Mesendoderm (in vitro differentiated cells): ENCODE measurements at regions not wholly inside any gene's neighbourhood (a gene's known extent, or its start where the extent isn't known, plus 50 kb on each side); places are given as distances from the start of the nearest gene placed in this dataset.
A peak's percentile ranks its signal among the peaks of the same experiment; 100 is the strongest.

Source experiments
- DNase-seq: peaks from one replicate; pipeline ENCODE4 v3.0.0; 2013
- H2AK5ac ChIP-seq: 2 replicates; pipeline ENCODE4 v1.6.1; 2013; ENCODE audit warnings: low read length, inconsistent platforms
- H2BK120ac ChIP-seq: 2 replicates; pipeline ENCODE4 v1.6.1; 2013; ENCODE audit warnings: low read depth, mild to moderate bottlenecking, low read length, moderate library complexity, mixed read lengths
- H2BK15ac ChIP-seq: replicated peaks from 2 replicates; pipeline ENCODE4 v1.6.1; 2013; ENCODE audit warnings: low read depth, mild to moderate bottlenecking, moderate library complexity
- H2BK5ac ChIP-seq: 2 replicates; pipeline ENCODE4 v1.6.1; 2013; ENCODE audit warnings: low read length, inconsistent platforms
- H3K18ac ChIP-seq: 2 replicates; pipeline ENCODE4 v1.6.1; 2013; ENCODE audit warnings: mild to moderate bottlenecking, low read length, mixed read lengths
- H3K23ac ChIP-seq: one replicate; pipeline ENCODE4 v1.6.1; 2013; ENCODE audit warnings: low read length
- H3K27ac ChIP-seq: 2 replicates; pipeline ENCODE4 v1.5.1; 2013; ENCODE audit warnings: low read depth, mild to moderate bottlenecking, inconsistent platforms, low read length, moderate library complexity
- H3K27me3 ChIP-seq: 2 replicates; pipeline ENCODE4 v1.6.1; 2013; ENCODE audit warnings: low read length, control low read depth, mild to moderate bottlenecking, inconsistent platforms; ENCODE audit not compliant: insufficient read depth, poor library complexity
- H3K36me3 ChIP-seq: 2 replicates; pipeline ENCODE4 v1.6.1; 2013; ENCODE audit warnings: low read length, inconsistent platforms; ENCODE audit not compliant: control insufficient read depth, insufficient read depth
- H3K4ac ChIP-seq: one replicate; pipeline ENCODE4 v1.6.1; 2013; ENCODE audit warnings: low read depth, mild to moderate bottlenecking, low read length, moderate library complexity
- H3K4me1 ChIP-seq: 2 replicates; pipeline ENCODE4 v1.6.1; 2013; ENCODE audit warnings: low read depth, low read length, inconsistent platforms; ENCODE audit not compliant: control insufficient read depth
- H3K4me2 ChIP-seq: 2 replicates; pipeline ENCODE4 v1.6.1; 2013; ENCODE audit warnings: low read length
- H3K4me3 ChIP-seq: 2 replicates; pipeline ENCODE4 v1.5.1; 2013; ENCODE audit warnings: mild to moderate bottlenecking, low read length
- H3K56ac ChIP-seq: one replicate; pipeline ENCODE4 v1.6.1; 2013; ENCODE audit warnings: low read length
- H3K79me1 ChIP-seq: 2 replicates; pipeline ENCODE4 v1.6.1; 2013; ENCODE audit warnings: low read length, inconsistent platforms
- H3K79me2 ChIP-seq: 2 replicates; pipeline ENCODE4 v1.6.1; 2013; ENCODE audit warnings: mild to moderate bottlenecking, low read length; ENCODE audit not compliant: control insufficient read depth, insufficient read depth
- H3K9ac ChIP-seq: 2 replicates; pipeline ENCODE4 v1.6.1; 2013; ENCODE audit warnings: low read length, inconsistent platforms
- H4K5ac ChIP-seq: one replicate; pipeline ENCODE4 v1.6.1; 2013; ENCODE audit warnings: low read length
- H4K8ac ChIP-seq: one replicate; pipeline ENCODE4 v1.6.1; 2013; ENCODE audit warnings: low read depth, mild to moderate bottlenecking, control low read depth, low read length, moderate library complexity
- WGBS: extraction: QIAGEN DNeasy Blood & Tissue Kit; methylation state at CpG from one replicate; pipeline ENCODE4 v1.1.7; 2013; ENCODE audit warnings: low lambda C conversion rate, missing lambda C conversion rate; ENCODE audit not compliant: insufficient coverage; ENCODE audit errors: extremely low coverage; 5-methylcytosine and 5-hydroxymethylcytosine counted together

DNA sequence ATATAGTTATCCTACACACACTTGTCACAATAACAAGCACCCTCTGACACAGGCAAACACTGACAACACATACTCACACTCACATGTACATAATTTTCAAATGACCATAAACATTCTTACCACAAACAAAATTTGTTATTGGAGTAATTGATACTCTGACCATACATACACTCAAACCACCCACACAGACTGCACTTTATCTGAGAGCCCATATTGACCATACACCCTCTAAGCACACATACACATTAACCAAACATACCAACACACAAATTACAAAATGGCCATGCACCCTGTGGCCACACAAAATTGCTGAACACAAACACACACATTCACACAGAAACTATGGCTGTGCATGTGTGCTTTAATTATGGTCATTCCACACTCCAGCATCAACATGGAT, 79.1 kb upstream of the FAM120A start:
- H3K4me3 ChIP-seq, result no peak overlapping the region
- H2AK5ac ChIP-seq, result no peak overlapping the region
- no peak overlapping the region for H2BK15ac ChIP-seq
- no peak for DNase-seq
- H3K79me2 ChIP-seq, result no peaks in the 10 kb centered on the region
- H3K9ac ChIP-seq, result no peak overlapping the region
- H3K27ac ChIP-seq, result no peak overlapping the region
- H3K56ac ChIP-seq, result no peak overlapping the region
- H3K4ac ChIP-seq, result no peak overlapping the region
- no peak overlapping the region for H3K18ac ChIP-seq
- no peaks in the 10 kb centered on the region for H3K36me3 ChIP-seq
- no peak overlapping the region for H2BK5ac ChIP-seq
- no peak overlapping the region for H2BK120ac ChIP-seq
- no peak overlapping the region for H3K4me2 ChIP-seq
- no peaks in the 10 kb centered on the region for H3K27me3 ChIP-seq
- H3K4me1 ChIP-seq, result peaks cover 2% of the 10 kb centered on the region
- no peaks in the 10 kb centered on the region for H3K79me1 ChIP-seq
- H4K8ac ChIP-seq, result no peak overlapping the region
- H3K23ac ChIP-seq, result no peak overlapping the region
- H4K5ac ChIP-seq, result no peak overlapping the region

DNA sequence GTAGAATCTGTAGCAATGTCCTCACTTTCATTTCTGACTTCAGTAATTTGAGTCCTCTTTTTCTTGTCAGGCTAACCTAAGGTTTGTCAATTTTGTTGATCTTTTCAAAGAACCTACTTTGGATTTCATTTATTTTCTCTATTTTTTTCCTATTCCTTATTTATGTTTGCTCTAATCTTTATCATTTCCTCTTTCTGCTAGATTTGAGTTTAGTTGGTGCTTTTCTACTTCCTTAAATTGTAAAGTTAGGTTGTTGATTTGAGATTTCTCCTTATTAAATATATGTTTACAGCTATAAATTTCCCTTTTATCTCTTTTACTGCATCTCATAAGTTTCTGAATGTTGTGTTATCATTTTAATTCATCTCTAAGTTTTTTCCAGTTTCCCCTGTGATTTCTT, 75.1 kb upstream of the FAM120A start:
- Histone ChIP-seq H3K4me2 (no peak overlapping the region), H2AK5ac (no peak overlapping the region), H2BK15ac (no peak overlapping the region), H3K4ac (no peak overlapping the region), H3K18ac (no peak overlapping the region), H3K79me2 (no peaks in the 10 kb centered on the region), H3K36me3 (no peaks in the 10 kb centered on the region), H2BK5ac (no peak overlapping the region), H3K4me3 (no peak overlapping the region), H2BK120ac (no peak overlapping the region), H3K4me1 (no peaks in the 10 kb centered on the region), H3K23ac (no peak overlapping the region), H3K56ac (no peak overlapping the region), H3K79me1 (no peaks in the 10 kb centered on the region), H3K27me3 (no peaks in the 10 kb centered on the region), H3K27ac (no peak overlapping the region), H3K9ac (no peak overlapping the region), H4K5ac (no peak overlapping the region), H4K8ac (no peak overlapping the region)
- DNase-seq, result no peak

DNA sequence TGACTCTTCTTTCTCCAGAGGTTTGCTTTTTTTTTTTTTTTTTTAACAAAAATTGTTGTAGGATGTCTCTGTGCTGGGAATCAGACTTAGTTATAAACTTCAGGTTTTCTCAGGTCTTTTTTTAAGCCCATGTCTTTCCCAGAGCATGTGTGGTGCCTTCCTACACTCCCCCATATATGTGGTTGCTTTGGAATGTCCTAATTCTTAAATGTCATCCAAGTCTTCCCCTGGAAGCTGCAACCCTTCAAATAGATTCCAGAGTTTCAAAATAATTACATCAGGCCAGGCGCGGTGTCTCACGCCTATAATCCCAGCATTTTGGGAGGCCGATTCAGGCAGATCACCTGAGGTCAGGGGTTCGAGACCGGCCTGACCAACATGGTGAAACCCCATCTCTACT, 73.2 kb upstream of the FAM120A start:
- no peak overlapping the region for H3K56ac ChIP-seq
- H2BK15ac ChIP-seq, result no peak overlapping the region
- H3K27me3 ChIP-seq, result no peaks in the 10 kb centered on the region
- no peak for DNase-seq
- no peaks in the 10 kb centered on the region for H3K79me2 ChIP-seq
- H3K79me1 ChIP-seq, result no peaks in the 10 kb centered on the region
- no peak overlapping the region for H3K27ac ChIP-seq
- H3K23ac ChIP-seq, result no peak overlapping the region
- no peak overlapping the region for H3K18ac ChIP-seq
- H3K36me3 ChIP-seq, result no peaks in the 10 kb centered on the region
- H4K5ac ChIP-seq, result no peak overlapping the region
- H4K8ac ChIP-seq, result no peak overlapping the region
- no peak overlapping the region for H2BK120ac ChIP-seq
- no peak overlapping the region for H3K4me2 ChIP-seq
- no peak overlapping the region for H3K4ac ChIP-seq
- no peak overlapping the region for H2BK5ac ChIP-seq
- no peak overlapping the region for H2AK5ac ChIP-seq
- no CpG with 5 or more reads among the region's 6 CpGs for WGBS
- H3K4me1 ChIP-seq, result no peaks in the 10 kb centered on the region
- H3K9ac ChIP-seq, result no peak overlapping the region
- H3K4me3 ChIP-seq, result no peak overlapping the region

DNA sequence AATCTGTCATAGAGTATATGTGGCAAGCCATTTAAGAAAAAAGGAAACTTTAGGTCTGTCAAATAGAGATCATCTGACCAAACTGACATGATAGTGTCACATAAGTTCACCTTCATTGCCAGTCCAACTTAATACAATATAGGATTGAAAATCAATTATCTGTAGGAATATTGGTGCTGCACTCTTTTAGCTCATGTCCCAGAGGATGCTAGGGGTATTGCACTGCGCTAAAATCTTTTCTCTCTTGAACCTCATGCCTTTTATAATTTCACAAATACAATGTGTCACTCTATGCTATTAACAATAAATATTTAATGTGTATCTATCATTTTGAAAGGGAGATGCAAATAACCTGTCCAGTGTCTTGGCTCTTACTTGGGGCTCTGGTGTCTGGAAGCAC, 72.4 kb upstream of the FAM120A start:
- no peak overlapping the region for H3K27ac ChIP-seq
- no peaks in the 10 kb centered on the region for H3K79me1 ChIP-seq
- H3K4ac ChIP-seq, result no peak overlapping the region
- H3K4me2 ChIP-seq, result no peak overlapping the region
- no peak overlapping the region for H3K23ac ChIP-seq
- no peak overlapping the region for H4K8ac ChIP-seq
- H2BK120ac ChIP-seq, result no peak overlapping the region
- no peaks in the 10 kb centered on the region for H3K36me3 ChIP-seq
- whole genome bisulfite sequencing, result no CpG with 5 or more reads among the region's 1 CpG
- no peak overlapping the region for H2AK5ac ChIP-seq
- H2BK5ac ChIP-seq, result no peak overlapping the region
- no peaks in the 10 kb centered on the region for H3K27me3 ChIP-seq
- H3K9ac ChIP-seq, result no peak overlapping the region
- H4K5ac ChIP-seq, result no peak overlapping the region
- H3K4me1 ChIP-seq, result no peaks in the 10 kb centered on the region
- H2BK15ac ChIP-seq, result no peak overlapping the region
- no peak for DNase-seq
- no peak overlapping the region for H3K18ac ChIP-seq
- H3K79me2 ChIP-seq, result no peaks in the 10 kb centered on the region
- no peak overlapping the region for H3K4me3 ChIP-seq
- no peak overlapping the region for H3K56ac ChIP-seq

DNA sequence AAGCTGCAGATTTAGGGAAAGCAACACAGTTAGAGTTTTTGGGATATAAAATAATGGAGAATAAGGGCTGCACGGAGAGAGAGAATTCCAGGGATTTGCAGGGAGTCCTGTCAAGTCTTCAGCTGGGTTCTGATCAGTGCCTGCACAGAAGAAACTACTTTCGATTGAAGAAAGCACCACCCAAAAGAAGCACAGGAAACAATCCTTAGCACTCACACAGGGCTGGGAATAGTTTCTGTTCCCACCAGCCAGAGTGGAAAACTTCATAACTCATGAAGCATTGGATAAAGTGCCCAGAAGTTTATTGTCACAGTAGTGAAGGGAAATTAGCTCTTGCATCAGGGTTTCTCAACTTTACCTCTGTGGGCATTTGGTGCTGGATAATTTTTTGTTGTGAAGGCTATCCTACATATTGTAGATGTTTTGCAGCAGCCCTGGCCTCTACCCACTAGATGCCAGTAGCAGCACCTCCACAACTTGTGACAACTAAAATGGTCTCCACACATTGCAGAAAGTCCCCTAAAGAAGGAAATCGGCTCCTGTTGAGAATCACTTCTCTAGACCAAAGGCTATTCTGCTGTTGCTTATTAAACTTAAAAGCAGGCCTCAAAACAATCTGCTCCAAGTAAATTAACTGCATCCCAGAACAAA, 71.0 kb upstream of the FAM120A start:
- Histone ChIP-seq H3K36me3 (no peaks in the 10 kb centered on the region), H3K4me3 (no peak overlapping the region), H3K23ac (no peak overlapping the region), H3K27me3 (no peaks in the 10 kb centered on the region), H3K4me2 (no peak overlapping the region), H3K18ac (no peak overlapping the region), H2BK15ac (no peak overlapping the region), H3K4ac (no peak overlapping the region), H3K79me2 (no peaks in the 10 kb centered on the region), H3K79me1 (no peaks in the 10 kb centered on the region), H3K56ac (no peak overlapping the region), H4K5ac (no peak overlapping the region), H3K9ac (no peak overlapping the region), H2AK5ac (no peak overlapping the region), H2BK5ac (no peak overlapping the region), H4K8ac (no peak overlapping the region), H2BK120ac (no peak overlapping the region), H3K4me1 (no peaks in the 10 kb centered on the region), H3K27ac (no peak overlapping the region)
- DNase-seq, result peak; percentile 34
- no CpG with 5 or more reads among the region's 3 CpGs for WGBS

DNA sequence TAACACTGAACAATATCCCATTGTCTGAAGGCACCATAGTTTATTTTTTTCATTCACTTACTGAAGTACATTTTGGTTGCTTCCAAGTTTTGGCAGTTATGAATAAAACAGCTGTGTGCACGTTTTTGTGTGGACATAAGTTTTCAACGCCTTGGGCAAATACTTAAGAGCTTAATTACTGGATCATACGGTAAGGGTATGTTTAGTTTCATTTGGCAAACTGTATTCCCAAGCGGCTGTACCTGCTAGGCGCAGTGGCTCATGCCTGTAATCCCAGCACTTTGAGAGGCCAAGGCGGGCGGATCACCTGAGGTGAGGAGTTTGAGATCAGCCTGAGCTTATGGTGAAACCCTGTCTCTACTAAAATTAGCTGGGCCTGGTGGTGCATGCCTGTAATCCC, 63.7 kb upstream of the FAM120A start:
- Histone ChIP-seq H3K27ac (no peak overlapping the region), H4K5ac (no peak overlapping the region), H3K4me2 (no peak overlapping the region), H2BK120ac (no peak overlapping the region), H3K56ac (no peak overlapping the region), H3K4me3 (no peak overlapping the region), H3K79me1 (no peaks in the 10 kb centered on the region), H3K27me3 (no peaks in the 10 kb centered on the region), H4K8ac (no peak overlapping the region), H3K4ac (no peak overlapping the region), H3K23ac (no peak overlapping the region), H3K4me1 (no peaks in the 10 kb centered on the region), H3K36me3 (no peaks in the 10 kb centered on the region), H3K18ac (no peak overlapping the region), H2BK15ac (no peak overlapping the region), H2BK5ac (no peak overlapping the region), H3K79me2 (no peaks in the 10 kb centered on the region), H3K9ac (no peak overlapping the region), H2AK5ac (no peak overlapping the region)
- DNase-seq, result no peak
- WGBS, result no CpG with 5 or more reads among the region's 7 CpGs
